GM23248 (cell line): ENCODE measurements at regions not wholly inside any gene's neighbourhood (a gene's known extent, or its start where the extent isn't known, plus 50 kb on each side); places are given as distances from the start of the nearest gene placed in this dataset.

ENCODE experiments used
- DNase-seq: peaks from one replicate; pipeline ENCODE4 v3.0.0-alpha.2; 2015
- H2AFZ ChIP-seq: fragments of 200-600 bp; sonication (generic); 2 replicates; pipeline ENCODE4 v1.6.1; 2016; ENCODE audit warnings: antibody characterized with exemption
- H3F3A ChIP-seq: fragments of 200-600 bp; sonication (generic); 2 replicates; pipeline ENCODE4 v1.6.1; 2016; ENCODE audit warnings: mild to moderate bottlenecking, antibody characterized with exemption, mixed run types; ENCODE audit not compliant: insufficient read depth
- H3K27ac ChIP-seq: fragments of 200-600 bp; sonication (generic); 2 replicates; pipeline ENCODE4 v1.5.1; 2016; ENCODE audit warnings: mild to moderate bottlenecking
- H3K27me3 ChIP-seq: fragments of 200-600 bp; sonication (generic); replicated peaks from 2 replicates; pipeline ENCODE4 v1.6.1; 2016; ENCODE audit warnings: mild to moderate bottlenecking; ENCODE audit not compliant: insufficient read depth
- H3K36me3 ChIP-seq: fragments of 200-600 bp; sonication (generic); 2 replicates; pipeline ENCODE4 v1.6.1; 2016; ENCODE audit warnings: low read depth, mild to moderate bottlenecking
- H3K4me1 ChIP-seq: fragments of 200-600 bp; sonication (generic); 2 replicates; pipeline ENCODE4 v1.6.1; 2016; ENCODE audit warnings: mild to moderate bottlenecking; ENCODE audit not compliant: insufficient read depth
- H3K4me2 ChIP-seq: fragments of 200-600 bp; sonication (generic); one replicate; pipeline ENCODE4 v1.6.1; 2016; ENCODE audit warnings: mild to moderate bottlenecking; ENCODE audit not compliant: unreplicated experiment
- H3K4me3 ChIP-seq: fragments of 200-600 bp; sonication (generic); 2 replicates; pipeline ENCODE4 v1.5.1; 2016; ENCODE audit warnings: mild to moderate bottlenecking
- H3K79me2 ChIP-seq: fragments of 200-600 bp; sonication (generic); 2 replicates; pipeline ENCODE4 v1.6.1; 2016; ENCODE audit warnings: mild to moderate bottlenecking; ENCODE audit not compliant: insufficient read depth
- H3K9ac ChIP-seq: fragments of 200-600 bp; sonication (generic); 2 replicates; pipeline ENCODE4 v1.6.1; 2016; ENCODE audit warnings: mild to moderate bottlenecking
- H3K9me2 ChIP-seq: fragments of 200-600 bp; sonication (generic); 2 replicates; pipeline ENCODE4 v1.6.1; 2016; ENCODE audit warnings: mixed run types, mild to moderate bottlenecking, moderate library complexity; ENCODE audit not compliant: insufficient read depth
- H3K9me3 ChIP-seq: fragments of 200-600 bp; sonication (generic); one replicate; pipeline ENCODE4 v1.6.1; 2017; ENCODE audit warnings: low read depth
- H4K20me1 ChIP-seq: fragments of 200-600 bp; sonication (generic); 2 replicates; pipeline ENCODE4 v1.6.0; 2016; ENCODE audit not compliant: insufficient read depth
- EZH2 ChIP-seq: fragments of 200-600 bp; sonication (generic); IDR thresholded peaks from 2 replicates; pipeline ENCODE4 v1.6.1; 2018; ENCODE audit warnings: antibody characterized with exemption, mild to moderate bottlenecking; ENCODE audit not compliant: insufficient read depth, poor library complexity, severe bottlenecking
- EZH2phosphoT487 ChIP-seq: fragments of 200-600 bp; sonication (generic); IDR thresholded peaks from 2 replicates; pipeline ENCODE4 v1.6.1; 2018; ENCODE audit warnings: antibody characterized with exemption, moderate library complexity, mild to moderate bottlenecking, low read depth; ENCODE audit not compliant: insufficient read depth
- WGBS, 2 experiments: methylation state at CpG; one replicate each; pipeline ENCODE4 v1.1.6; 2015 to 2017; ENCODE audit warnings: low lambda C conversion rate in 2 of 2, low coverage in 1 of 2; ENCODE audit errors: missing lambda C conversion rate in 2 of 2; 5-methylcytosine and 5-hydroxymethylcytosine counted together
- in situ Hi-C: fragments of 300-500 bp; cut with MboI; formaldehyde crosslinking; loops from 2 replicates; pipeline ENCODE4 v1.15.0; 2020

DNA sequence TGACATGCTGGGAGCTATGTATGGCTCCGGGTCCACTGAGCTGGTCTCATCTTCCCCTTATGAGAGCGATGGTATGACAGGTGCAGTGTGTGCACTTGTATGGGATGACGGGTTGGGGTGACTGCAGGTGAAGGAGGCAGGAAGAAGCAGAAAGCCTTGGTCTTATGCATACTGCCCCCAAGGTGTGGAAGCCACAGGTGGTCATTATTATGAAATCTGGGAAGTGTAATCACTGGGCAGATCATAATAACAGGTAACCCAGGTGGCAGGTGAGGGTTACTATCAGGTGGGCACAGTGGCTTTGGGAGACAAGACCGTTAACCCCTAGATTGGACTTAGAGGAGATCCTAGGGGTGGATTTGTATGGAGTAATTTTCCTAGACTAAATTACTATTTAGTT lies 118.0 kb downstream of the RFC3 start:
- no peaks in the 10 kb centered on the region for H3F3A ChIP-seq
- H3K27ac ChIP-seq, result no peak overlapping the region
- no peak for TF ChIP-seq EZH2
- TF ChIP-seq EZH2phosphoT487, result no peak
- no peaks in the 10 kb centered on the region for H4K20me1 ChIP-seq
- H3K9me3 ChIP-seq, result no peaks in the 10 kb centered on the region
- no peaks in the 10 kb centered on the region for H3K36me3 ChIP-seq
- H3K4me3 ChIP-seq, result no peak overlapping the region
- no peaks in the 10 kb centered on the region for H3K27me3 ChIP-seq
- H3K9me2 ChIP-seq, result no peaks in the 10 kb centered on the region
- WGBS, 2 experiments, result 86 to 91% methylated on average over 4 of the region's 4 CpGs
- no peak for DNase-seq
- in situ Hi-C loops, result loop anchor here (10.0 kb wide), 2 partner anchors 139 to 1219 kb away; no protein-coding TSS in a partner anchor
- no peaks in the 10 kb centered on the region for H3K4me1 ChIP-seq
- no peak overlapping the region for H3K9ac ChIP-seq
- H3K79me2 ChIP-seq, result no peaks in the 10 kb centered on the region
- H3K4me2 ChIP-seq, result no peak overlapping the region
- H2AFZ ChIP-seq, result no peak overlapping the region

DNA sequence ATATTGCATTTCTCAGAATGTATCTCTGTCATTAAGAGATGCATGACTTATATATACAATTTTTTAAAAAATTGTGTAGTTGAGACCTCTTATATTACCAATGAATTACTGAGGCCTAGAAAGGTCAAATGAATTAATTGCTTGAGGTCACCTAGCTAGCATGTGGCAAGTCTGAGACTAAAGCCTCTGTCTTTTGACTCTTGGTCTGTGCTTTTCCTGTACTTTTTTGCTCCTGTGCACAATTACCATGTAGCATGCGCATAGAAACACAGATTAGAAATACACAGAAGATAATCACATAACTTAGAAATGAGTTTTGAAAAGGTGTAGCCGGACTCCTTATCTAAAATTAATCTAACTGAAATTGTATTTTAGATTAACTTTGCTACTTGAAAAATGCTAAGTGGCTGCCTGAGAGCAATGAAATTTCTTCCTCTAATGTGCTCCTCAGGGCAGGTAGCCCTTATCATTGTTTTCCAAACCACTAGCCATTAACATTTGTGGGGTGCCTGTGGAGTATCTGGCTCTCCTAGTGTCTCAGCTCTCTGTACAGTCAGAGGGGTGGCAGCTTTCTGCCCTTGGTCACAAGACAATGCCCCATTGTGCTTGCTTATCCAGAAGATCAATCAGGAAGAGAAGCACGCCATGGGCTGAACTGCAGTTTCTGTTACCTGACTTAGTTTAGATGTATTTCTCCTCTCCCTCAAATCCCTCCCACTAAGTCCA lies 119.6 kb downstream of the RFC3 start:
- Histone ChIP-seq H2AFZ (no peak overlapping the region), H3K4me3 (no peak overlapping the region), H3K9ac (no peak overlapping the region), H4K20me1 (no peaks in the 10 kb centered on the region), H3K9me2 (no peaks in the 10 kb centered on the region), H3K27me3 (no peaks in the 10 kb centered on the region), H3F3A (no peaks in the 10 kb centered on the region), H3K27ac (no peak overlapping the region), H3K36me3 (no peaks in the 10 kb centered on the region), H3K4me1 (no peaks in the 10 kb centered on the region), H3K9me3 (no peaks in the 10 kb centered on the region), H3K4me2 (no peak overlapping the region), H3K79me2 (no peaks in the 10 kb centered on the region)
- 98 to 99% methylated on average over 3 of the region's 3 CpGs for WGBS, 2 experiments
- no peak for DNase-seq
- no peak for TF ChIP-seq EZH2
- TF ChIP-seq EZH2phosphoT487, result no peak
- in situ Hi-C loops, result loop anchor here (10.0 kb wide), 2 partner anchors 137 to 1217 kb away; no protein-coding TSS in a partner anchor

DNA sequence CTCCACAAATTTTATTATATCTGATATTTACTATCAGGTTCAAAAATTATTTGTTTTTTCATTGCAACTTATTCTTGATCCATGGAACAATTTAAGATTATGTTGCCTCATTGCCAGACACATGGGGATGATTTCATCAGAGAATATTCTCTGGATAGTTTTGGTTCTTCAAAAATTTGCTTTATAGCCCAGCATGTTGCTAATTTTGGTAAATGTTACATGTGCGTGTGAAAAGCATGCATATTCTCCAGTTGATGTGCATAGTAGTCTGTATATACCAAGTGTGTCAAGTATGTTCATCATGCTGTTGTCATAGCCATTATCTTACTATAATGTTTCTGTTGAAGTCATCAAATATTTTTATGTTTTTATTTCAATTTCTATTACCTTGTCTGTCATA lies 122.3 kb downstream of the RFC3 start:
- Histone ChIP-seq H4K20me1 (no peaks in the 10 kb centered on the region), H3F3A (no peaks in the 10 kb centered on the region), H3K79me2 (no peaks in the 10 kb centered on the region), H3K27me3 (no peaks in the 10 kb centered on the region), H3K9me3 (no peaks in the 10 kb centered on the region), H3K4me3 (no peak overlapping the region), H3K4me2 (no peak overlapping the region), H3K27ac (no peak overlapping the region), H3K4me1 (no peaks in the 10 kb centered on the region), H3K9ac (no peak overlapping the region), H2AFZ (no peak overlapping the region), H3K36me3 (no peaks in the 10 kb centered on the region), H3K9me2 (no peaks in the 10 kb centered on the region)
- in situ Hi-C loops, result no loop called here
- 48 to 53% methylated on average over 1 of the region's 1 CpG for WGBS, 2 experiments
- no peak for DNase-seq
- TF ChIP-seq EZH2 (no peak), EZH2phosphoT487 (no peak)

DNA sequence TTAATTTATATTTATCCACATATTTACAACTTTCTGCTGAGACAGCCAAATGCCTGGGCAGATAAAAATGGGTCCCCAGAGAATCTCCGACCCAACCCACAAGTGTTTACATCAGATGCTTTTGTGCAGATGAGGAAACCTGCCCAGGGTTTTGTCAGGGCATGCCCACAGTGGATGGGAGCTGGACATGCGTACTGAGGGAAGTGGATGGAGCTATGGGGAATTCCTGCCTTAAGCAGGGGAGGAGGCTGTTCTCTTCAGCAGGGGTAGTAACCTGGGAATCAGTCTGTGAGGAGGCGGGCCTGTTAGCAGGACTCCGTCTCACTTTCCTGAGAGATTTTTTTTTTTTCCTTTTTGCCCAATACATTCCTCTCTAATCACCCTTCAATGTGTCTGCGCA lies 122.9 kb downstream of the RFC3 start:
- no peaks in the 10 kb centered on the region for H3K4me1 ChIP-seq
- H3K36me3 ChIP-seq, result no peaks in the 10 kb centered on the region
- no peaks in the 10 kb centered on the region for H3K9me3 ChIP-seq
- H3K79me2 ChIP-seq, result no peaks in the 10 kb centered on the region
- no peaks in the 10 kb centered on the region for H3F3A ChIP-seq
- H3K27ac ChIP-seq, result no peak overlapping the region
- H3K4me3 ChIP-seq, result no peak overlapping the region
- no peaks in the 10 kb centered on the region for H4K20me1 ChIP-seq
- no peaks in the 10 kb centered on the region for H3K27me3 ChIP-seq
- in situ Hi-C loops, result no loop called here
- H2AFZ ChIP-seq, result no peak overlapping the region
- 91 to 97% methylated on average over 5 of the region's 5 CpGs for WGBS, 2 experiments
- TF ChIP-seq EZH2, result no peak
- TF ChIP-seq EZH2phosphoT487, result no peak
- no peak overlapping the region for H3K4me2 ChIP-seq
- no peak overlapping the region for H3K9ac ChIP-seq
- no peaks in the 10 kb centered on the region for H3K9me2 ChIP-seq
- DNase-seq, result no peak

DNA sequence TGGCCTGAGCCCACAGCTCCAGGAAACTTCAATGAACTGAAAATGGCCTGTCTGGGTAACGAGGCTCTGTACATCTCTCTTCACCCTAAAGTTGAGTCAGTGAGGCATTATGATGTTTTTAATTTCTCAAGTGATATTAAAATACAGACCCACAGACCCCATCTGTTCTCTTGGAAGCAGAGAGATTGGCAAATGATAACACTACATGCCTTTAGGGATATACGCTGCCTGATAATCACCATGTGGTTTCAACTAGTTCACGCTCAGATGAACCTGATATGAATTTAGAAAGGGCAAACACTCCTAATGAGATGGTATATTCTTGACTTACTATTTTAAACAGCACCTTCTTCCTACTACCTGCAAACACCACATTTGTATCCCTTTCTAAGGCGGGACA lies 127.5 kb downstream of the RFC3 start:
- Histone ChIP-seq H3K4me2 (no peak overlapping the region), H4K20me1 (no peaks in the 10 kb centered on the region), H3K9ac (no peak overlapping the region), H3K27me3 (no peaks in the 10 kb centered on the region), H3K9me2 (no peaks in the 10 kb centered on the region), H3K36me3 (no peaks in the 10 kb centered on the region), H3K4me1 (no peaks in the 10 kb centered on the region), H3K4me3 (no peak overlapping the region), H3K79me2 (no peaks in the 10 kb centered on the region), H2AFZ (no peak overlapping the region), H3F3A (no peaks in the 10 kb centered on the region), H3K9me3 (no peaks in the 10 kb centered on the region), H3K27ac (no peak overlapping the region)
- no peak for DNase-seq
- TF ChIP-seq EZH2phosphoT487, result no peak
- TF ChIP-seq EZH2, result no peak
- WGBS, 2 experiments, result 85 to 90% methylated on average over 4 of the region's 4 CpGs
- in situ Hi-C loops, result no loop called here
